ENCODE measurements at regions not wholly inside any gene's neighbourhood (a gene's known extent, or its start where the extent isn't known, plus 50 kb on each side); places are given as distances from the start of the nearest gene placed in this dataset.
"Not testable (repeated sequence)": the region's sequence is repeated elsewhere in the genome, so short reads cannot be mapped to it uniquely, and the experiment has no call there.

DNA sequence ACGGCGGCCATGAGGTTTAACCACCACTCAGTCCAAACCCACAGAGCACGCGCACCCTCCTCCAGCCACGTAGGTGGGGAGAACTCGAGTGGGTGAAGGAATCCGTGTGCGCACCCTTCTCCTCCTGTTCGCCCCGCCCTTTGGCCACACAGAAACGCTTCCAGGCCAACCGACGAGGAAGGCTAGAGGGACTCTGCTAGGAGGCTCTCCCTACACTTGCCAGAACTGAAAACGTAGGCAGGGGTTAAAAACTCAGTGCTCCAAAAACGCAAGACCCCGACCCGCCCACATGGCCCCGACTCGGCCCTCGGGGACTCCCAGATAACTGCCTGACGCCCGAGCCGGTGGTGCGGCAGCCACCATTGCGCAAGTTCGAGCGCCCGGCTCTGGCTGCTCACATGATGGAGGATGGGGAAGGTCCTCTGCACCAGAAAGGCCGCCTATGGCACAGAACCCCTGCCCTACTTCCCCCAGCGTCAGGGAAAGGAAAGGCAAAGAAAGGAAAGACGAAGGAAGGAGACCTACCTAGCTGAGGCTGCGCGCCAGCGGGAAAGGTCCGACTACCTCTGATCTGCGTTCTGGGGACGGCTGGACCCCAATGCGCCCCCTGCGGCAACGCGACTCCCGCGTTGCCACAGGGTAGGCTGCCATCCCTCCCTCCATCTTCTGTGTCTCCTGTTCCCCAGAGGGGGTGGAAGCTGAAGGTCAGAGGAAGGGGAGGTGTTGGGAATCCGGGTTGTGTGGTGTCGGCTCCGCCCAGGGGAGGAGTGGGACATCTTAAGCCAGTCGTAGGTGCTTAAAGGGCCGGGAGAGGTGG lies 201.9 kb upstream of the AGTR2 start:
- no peak for DNase-seq (ENCODE audit: low read depth)

DNA sequence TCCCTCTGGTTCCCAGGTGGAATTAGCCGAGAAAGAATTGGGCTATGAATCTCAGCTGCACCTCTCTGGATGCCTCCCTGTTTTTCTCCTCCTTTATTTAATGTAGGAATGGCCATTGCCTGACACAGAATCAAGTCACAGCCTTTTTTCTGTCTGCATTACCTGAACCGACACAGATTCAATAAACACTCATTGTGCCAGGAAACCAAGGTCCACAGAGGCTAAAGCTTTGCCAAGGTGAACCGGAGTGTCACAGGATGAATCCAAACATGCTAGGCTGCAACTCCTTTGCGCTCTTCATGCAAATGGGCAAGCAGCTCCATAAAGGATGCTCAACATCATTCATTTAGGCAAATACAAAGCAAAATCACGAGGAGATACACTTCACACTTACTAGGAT lies 199.8 kb upstream of the AGTR2 start:
- no peak for DNase-seq (ENCODE audit: low read depth)

DNA sequence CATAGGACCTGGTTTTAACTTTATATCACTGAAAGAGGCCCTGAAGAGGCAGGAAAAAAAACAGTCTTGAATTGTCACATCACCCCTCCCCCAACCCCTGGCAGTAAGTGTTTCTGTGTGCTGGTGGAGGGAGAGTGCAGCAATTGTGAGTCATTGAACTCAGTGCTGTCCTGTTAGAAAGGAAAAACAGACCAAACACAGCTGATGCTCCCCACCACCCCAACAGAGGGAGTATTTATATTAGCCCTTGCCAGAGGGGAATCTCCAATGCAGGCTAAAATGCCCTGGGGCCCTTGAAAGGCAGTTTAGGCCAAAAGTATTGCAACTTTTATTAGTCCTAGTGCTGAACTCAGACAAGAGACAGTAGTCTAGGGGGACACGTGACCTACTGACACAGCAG lies 197.8 kb upstream of the AGTR2 start:
- no peak for DNase-seq (ENCODE audit: low read depth)

DNA sequence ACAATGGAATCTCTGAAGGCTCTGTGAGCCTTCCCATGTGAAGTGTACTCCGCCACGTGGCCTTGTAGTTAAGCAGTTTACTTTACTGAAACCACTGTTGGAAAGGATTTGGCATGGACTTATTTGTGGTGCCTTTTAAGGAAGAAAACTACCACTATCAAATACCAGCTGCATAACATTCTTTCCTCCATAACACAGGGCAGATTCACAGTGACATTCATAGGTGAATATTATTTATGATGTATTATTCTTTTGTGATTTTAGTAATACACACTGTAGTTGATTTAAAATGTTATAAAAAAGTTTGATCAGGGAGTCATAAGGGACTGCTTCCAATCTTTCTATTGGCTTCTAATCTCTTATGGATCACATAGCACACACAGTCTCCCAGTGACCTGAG lies 192.5 kb upstream of the AGTR2 start:
- DNase-seq (ENCODE audit: low read depth) = no peak

DNA sequence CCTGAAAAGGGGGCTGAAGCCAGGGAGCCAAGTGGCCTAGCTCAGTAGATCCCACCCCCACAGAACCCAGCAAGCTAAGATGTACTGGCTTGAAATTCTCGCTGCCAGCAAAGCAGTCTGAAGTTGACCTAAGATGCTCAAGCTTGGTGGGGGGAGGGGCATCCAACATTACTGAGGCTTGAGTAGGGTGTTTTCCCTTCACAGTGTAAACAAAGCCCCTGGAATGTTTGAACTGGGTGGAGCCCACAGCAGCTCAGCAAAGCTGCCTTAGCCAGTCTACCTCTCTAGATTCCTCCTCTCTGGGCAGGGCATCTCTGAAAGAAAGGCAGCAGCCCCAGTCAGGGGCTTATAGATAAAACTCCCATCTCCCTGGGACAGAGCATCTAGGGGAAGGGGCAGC lies 187.4 kb upstream of the AGTR2 start:
- not testable (repeated sequence) for DNase-seq (ENCODE audit: low read depth)

DNA sequence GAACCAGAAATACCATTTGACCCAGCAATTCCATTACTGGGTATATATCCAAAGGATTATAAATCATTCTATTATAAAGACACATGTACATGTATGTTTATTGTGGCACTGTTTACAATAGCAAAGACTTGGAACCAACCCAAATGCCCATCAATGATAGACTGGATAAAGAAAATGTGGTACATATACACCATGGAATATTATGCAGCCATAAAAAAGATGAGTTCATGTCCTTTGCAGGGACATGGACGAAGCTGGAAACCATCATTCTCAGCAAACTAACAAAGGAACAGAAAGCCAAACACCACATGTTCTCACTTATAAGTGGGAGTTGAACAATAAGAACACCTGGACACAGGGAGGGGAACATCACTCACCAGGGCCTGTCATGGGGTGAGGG lies 183.1 kb upstream of the AGTR2 start:
- DNase-seq (ENCODE audit: low read depth) = not testable (repeated sequence)

DNA sequence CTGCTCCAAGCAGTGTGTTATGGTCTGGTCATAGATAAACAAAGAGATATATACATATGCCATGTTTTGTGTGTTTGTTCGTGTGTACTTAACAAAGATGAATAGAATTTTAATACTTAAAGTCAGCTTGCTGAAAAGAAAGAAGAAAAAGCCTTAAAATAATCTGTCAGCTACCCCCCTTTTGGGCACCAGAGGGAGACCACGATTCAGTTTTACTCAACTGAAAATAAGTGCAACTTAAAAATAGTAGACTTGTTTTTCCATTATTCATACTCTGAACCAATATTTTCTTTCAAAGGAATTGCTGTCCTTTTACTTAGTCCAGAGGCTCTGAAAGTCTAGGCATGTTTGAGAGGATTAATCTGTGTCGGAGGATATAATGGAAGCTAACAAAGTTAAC lies 181.7 kb upstream of the AGTR2 start:
- DNase-seq (ENCODE audit: low read depth) = no peak

DNA sequence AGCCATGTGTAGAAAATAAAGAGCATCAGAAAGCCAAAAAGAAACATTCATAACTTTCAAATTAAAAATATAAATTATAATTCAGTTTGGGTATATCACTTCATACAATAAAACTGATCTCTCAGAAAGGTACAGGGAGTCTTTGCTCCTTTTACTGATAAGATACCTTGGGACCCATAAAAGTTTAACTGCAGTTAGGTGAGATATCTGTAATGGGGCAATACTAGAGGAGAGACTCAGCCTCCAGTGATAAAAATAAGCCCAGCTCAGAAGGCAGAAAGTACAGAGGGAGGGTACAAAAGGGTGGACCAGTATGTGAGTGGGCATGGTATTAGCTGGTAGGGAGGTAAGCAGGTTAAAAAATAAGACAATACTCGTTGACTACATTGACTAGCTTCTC lies 180.9 kb upstream of the AGTR2 start:
- DNase-seq (ENCODE audit: low read depth) = no peak

DNA sequence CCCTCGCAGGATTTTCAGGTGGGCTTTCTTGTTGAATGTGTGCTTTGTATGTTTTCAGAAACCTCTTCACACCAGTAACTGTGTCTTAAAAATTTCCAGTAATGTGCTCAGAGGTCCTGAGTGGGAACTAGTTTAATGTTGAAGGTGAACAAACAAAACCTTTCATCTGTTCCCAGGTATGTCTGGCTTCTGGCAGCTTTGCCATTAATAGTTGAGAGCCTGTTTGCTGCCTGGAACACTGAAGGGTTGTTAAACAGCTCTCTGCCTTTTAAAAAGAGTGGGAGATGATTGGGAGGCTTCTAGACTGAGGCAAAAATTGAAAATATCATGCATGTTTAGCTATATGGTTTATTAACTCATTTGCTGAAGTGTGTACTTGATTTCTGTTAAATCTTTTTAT lies 161.2 kb upstream of the AGTR2 start:
- DNase-seq (ENCODE audit: low read depth) = no peak

DNA sequence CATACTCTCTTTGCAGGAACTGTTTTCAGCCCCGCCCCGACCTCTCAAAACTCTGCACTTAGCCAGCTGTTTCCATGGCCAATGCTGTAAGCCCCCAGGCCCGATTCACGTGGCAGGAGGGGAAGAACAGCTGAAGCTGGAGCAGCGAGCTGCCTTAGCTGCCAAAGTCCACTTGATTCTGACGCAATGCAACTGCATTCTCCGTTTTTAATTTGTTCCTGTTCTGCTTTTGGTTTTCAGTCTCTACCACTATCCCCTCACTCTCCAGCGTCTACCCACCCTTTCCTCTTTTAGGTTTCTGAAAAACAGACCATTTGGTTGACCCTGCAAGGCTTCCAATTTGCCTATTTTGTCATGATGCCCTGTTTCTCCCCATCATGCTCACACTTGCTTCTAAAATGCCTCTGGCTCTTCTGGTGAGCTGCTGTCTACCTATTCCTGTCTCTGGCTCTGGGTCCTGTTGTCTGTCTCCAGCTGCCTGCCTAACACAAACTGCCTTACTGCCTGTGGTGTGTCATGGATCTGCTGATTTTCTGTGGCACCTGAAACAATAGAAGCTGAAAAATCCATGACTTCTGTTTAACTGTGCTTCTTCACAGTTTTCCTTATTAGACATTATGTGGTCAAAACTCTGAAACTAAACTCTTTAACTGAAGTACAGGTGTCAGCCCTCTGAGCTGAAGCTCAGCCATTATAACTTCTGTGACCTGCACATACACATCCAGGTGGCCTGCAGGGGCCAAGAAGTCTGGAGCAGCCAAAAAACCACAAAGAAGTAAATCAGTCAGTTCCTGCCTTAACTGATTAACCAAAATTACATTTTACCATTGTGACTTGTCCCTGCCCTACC lies 160.5 kb upstream of the AGTR2 start:
- DNase-seq (ENCODE audit: low read depth) = no peak

DNA sequence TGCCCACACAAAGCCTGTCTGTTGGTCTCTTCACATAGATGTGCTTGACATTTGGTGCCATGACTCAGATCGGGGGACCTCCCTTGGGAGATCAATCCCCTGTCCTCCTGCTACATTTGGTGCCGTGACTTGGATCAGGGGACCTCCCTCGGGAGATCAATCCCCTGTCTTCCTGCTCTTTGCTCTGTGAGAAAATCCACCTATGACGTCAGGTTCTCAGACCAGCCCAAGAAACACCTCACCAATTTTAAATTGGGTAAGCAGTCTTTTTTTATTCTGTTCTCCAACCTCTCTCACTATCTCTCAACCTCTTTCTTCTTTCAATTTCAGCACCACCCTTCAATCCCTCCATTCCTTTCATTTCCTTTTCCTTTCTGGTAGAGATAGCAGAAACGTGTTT lies 159.6 kb upstream of the AGTR2 start:
- DNase-seq (ENCODE audit: low read depth) = no peak

DNA sequence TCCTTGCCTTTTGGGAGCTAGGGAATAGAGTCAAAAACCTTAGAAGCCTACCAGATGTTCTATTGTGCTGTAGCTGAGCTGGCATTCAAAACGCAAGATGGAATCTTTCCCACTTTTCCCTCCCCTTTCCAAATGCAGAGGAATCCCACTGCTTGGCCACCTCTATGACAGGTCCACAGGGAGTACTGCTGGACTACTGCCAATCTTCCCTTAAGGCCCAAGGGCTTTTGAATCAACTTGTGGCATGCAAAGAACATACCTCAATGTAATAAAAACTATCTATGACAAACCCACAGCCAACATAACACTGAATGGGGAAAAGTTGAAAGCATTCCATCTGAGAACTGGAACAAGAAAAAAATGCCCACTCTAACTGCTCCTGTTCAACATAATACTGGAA lies 139.2 kb upstream of the AGTR2 start:
- no peak for DNase-seq (ENCODE audit: low read depth)

Data from activated gamma-delta T cell treated with anti-CD3 and anti-CD28 coated beads, Interleukin-2, amount 50 U/mL, for 16 hours (primary cell).